Frontal cortex (tissue), 3 donors: ENCODE measurements at regions not wholly inside any gene's neighbourhood (a gene's known extent, or its start where the extent isn't known, plus 50 kb on each side); places are given as distances from the start of the nearest gene placed in this dataset.

Experiments
- DNase-seq, 2 donors: peaks; one replicate each; pipeline ENCODE4 v3.0.0; 2012; ENCODE audit warnings: low spot score in 2 of 2
- FAIRE-seq: peaks from 2 replicates; lab custom pipeline; 2012; peaks lifted over from hg19 to GRCh38; lab: Jason Lieb, UNC
- donor health status: control.
- donor health status: control.
- donor health status: control.

- FAIRE-seq (no peak), DNase-seq (no peak)
Measured at GRCh38 chr2:57575700-57576268, 470.8 kb upstream of the VRK2 start.

GRCh38 chr2:57576983-57577382 lies 469.6 kb upstream of the VRK2 start:
- DNase-seq (no peak), FAIRE-seq (no peak)

- DNase-seq (no peak), FAIRE-seq (no peak)
Measured at GRCh38 chr2:57597940-57598339, 448.7 kb upstream of the VRK2 start.

- DNase-seq (no peak), FAIRE-seq (no peak)
Measured at GRCh38 chr2:57598551-57598950, 448.1 kb upstream of the VRK2 start.

GRCh38 chr2:57602733-57603132 lies 443.9 kb upstream of the VRK2 start:
- no peak for DNase-seq
- no peak for FAIRE-seq

- DNase-seq = no peak
- no peak for FAIRE-seq
Measured at GRCh38 chr2:57614988-57615387, 431.6 kb upstream of the VRK2 start.

GRCh38 chr2:57615855-57616556 lies 430.6 kb upstream of the VRK2 start:
- no peak for DNase-seq
- no peak for FAIRE-seq

GRCh38 chr2:57617318-57617717 lies 429.3 kb upstream of the VRK2 start:
- no peak for DNase-seq
- no peak for FAIRE-seq

GRCh38 chr2:57621122-57621663 lies 425.4 kb upstream of the VRK2 start:
- FAIRE-seq = no peak
- no peak for DNase-seq

GRCh38 chr2:57622009-57622408 lies 424.6 kb upstream of the VRK2 start:
- FAIRE-seq = no peak
- no peak for DNase-seq

- DNase-seq (no peak), FAIRE-seq (no peak)
Measured at GRCh38 chr2:57656198-57656597, 390.4 kb upstream of the VRK2 start.

GRCh38 chr2:57669570-57669969 lies 377.0 kb upstream of the VRK2 start:
- DNase-seq (no peak), FAIRE-seq (no peak)

GRCh38 chr2:57674025-57674424 lies 372.6 kb upstream of the VRK2 start:
- DNase-seq (no peak), FAIRE-seq (no peak)

- FAIRE-seq = no peak
- no peak for DNase-seq
Measured at GRCh38 chr2:57674743-57675142, 371.9 kb upstream of the VRK2 start.

- FAIRE-seq (no peak), DNase-seq (no peak)
Measured at GRCh38 chr2:57677296-57677695, 369.3 kb upstream of the VRK2 start.

GRCh38 chr2:57681650-57682049 lies 365.0 kb upstream of the VRK2 start:
- FAIRE-seq (no peak), DNase-seq (no peak)

GRCh38 chr2:57685032-57685431 lies 361.6 kb upstream of the VRK2 start:
- FAIRE-seq (no peak), DNase-seq (no peak)

GRCh38 chr2:57692395-57692794 lies 354.2 kb upstream of the VRK2 start:
- FAIRE-seq (no peak), DNase-seq (no peak)

GRCh38 chr2:57693177-57693576 lies 353.4 kb upstream of the VRK2 start:
- FAIRE-seq (no peak), DNase-seq (no peak)

GRCh38 chr2:57693965-57694364 lies 352.6 kb upstream of the VRK2 start:
- FAIRE-seq (no peak), DNase-seq (no peak)

- FAIRE-seq (no peak), DNase-seq (no peak)
Measured at GRCh38 chr2:57696016-57696415, 350.6 kb upstream of the VRK2 start.

GRCh38 chr2:57698392-57698791 lies 348.2 kb upstream of the VRK2 start:
- DNase-seq (no peak), FAIRE-seq (no peak)
